RWPE1 (cell line): ENCODE measurements at regions not wholly inside any gene's neighbourhood (a gene's known extent, or its start where the extent isn't known, plus 50 kb on each side); places are given as distances from the start of the nearest gene placed in this dataset.

ENCODE experiments used
- CTCF ChIA-PET: fragments of 350-600 bp; sonication (Branson Sonifier 250); formaldehyde crosslinking; extraction: SDS; loops from one replicate; lab custom pipeline; 2021; lab: Yijun Ruan, JAX
- POLR2A ChIA-PET: fragments of 400-600 bp; formaldehyde crosslinking; extraction: SDS; loops from one replicate; lab custom pipeline; 2020; ENCODE audit warnings: antibody characterized with exemption; ENCODE audit not compliant: low non-redundant PET; lab: Yijun Ruan, JAX
- DNase-seq: peaks from one replicate; pipeline ENCODE4 v3.0.0; 2012; ENCODE audit warnings: low spot score
- H3K27ac ChIP-seq: fragments of 450-650 bp; 2 replicates; pipeline ENCODE4 v1.5.1; 2017
- CTCF ChIP-seq: fragments of 450-650 bp; conservative IDR thresholded peaks from 2 replicates; pipeline ENCODE4 v1.5.1; 2017; ENCODE audit warnings: low read depth, mild to moderate bottlenecking

GRCh38 chr20:40110311-40110831, 578.7 kb downstream of the MAFB start:
- TF ChIP-seq CTCF = no peak
- ChIA-PET CTCF (no interaction called here), POLR2A (no interaction called here)
- no peak for DNase-seq
- no peak overlapping the region for H3K27ac ChIP-seq

- POLR2A ChIA-PET = no interaction called here
- DNase-seq = no peak
- CTCF ChIA-PET = no interaction called here
- no peak for TF ChIP-seq CTCF
- H3K27ac ChIP-seq = no peak overlapping the region
Observed at GRCh38 chr20:40109136-40109535, 579.9 kb downstream of the MAFB start.

GRCh38 chr20:40108321-40108720, 580.7 kb downstream of the MAFB start:
- POLR2A ChIA-PET = no interaction called here
- TF ChIP-seq CTCF = no peak
- no peak for DNase-seq
- CTCF ChIA-PET = no interaction called here
- no peak overlapping the region for H3K27ac ChIP-seq

- no peak for TF ChIP-seq CTCF
- CTCF ChIA-PET = interaction anchor here (0.6 to 0.7 kb wide), 2 partner anchors 18 to 562 kb away, joined by 3 to 4 read pairs; no protein-coding TSS in a partner anchor
- no peak overlapping the region for H3K27ac ChIP-seq
- DNase-seq = no peak
- POLR2A ChIA-PET = no interaction called here
Observed at GRCh38 chr20:40104959-40105358, 584.1 kb downstream of the MAFB start.

- CTCF ChIA-PET = interaction anchor here (0.5 kb wide), 1 partner anchor 67 kb away, joined by 3 read pairs; no protein-coding TSS in a partner anchor
- no peak overlapping the region for H3K27ac ChIP-seq
- DNase-seq = no peak
- no peak for TF ChIP-seq CTCF
- POLR2A ChIA-PET = no interaction called here
Observed at GRCh38 chr20:40103420-40103819, 585.6 kb downstream of the MAFB start.

- POLR2A ChIA-PET = no interaction called here
- CTCF ChIA-PET = no interaction called here
Observed at GRCh38 chr20:40101560-40101959, 587.5 kb downstream of the MAFB start.

More at GRCh38 chr20:40101560-40101959, 587.5 kb downstream of the MAFB start:
- no peak for DNase-seq
- H3K27ac ChIP-seq = no peak overlapping the region
- TF ChIP-seq CTCF = no peak
